Hematopoietic multipotent progenitor cell treated with erythropoietin and hydrocortisone succinate and interleukin-3 and kit ligand, for 8 days (in vitro differentiated cells): ENCODE measurements at regions not wholly inside any gene's neighbourhood (a gene's known extent, or its start where the extent isn't known, plus 50 kb on each side); places are given as distances from the start of the nearest gene placed in this dataset.
"Not testable (repeated sequence)": the region's sequence is repeated elsewhere in the genome, so short reads cannot be mapped to it uniquely, and the experiment has no call there.

ENCODE experiments used
- DNase-seq: peaks from one replicate; pipeline ENCODE4 v3.0.0-alpha.2; 2015

DNA sequence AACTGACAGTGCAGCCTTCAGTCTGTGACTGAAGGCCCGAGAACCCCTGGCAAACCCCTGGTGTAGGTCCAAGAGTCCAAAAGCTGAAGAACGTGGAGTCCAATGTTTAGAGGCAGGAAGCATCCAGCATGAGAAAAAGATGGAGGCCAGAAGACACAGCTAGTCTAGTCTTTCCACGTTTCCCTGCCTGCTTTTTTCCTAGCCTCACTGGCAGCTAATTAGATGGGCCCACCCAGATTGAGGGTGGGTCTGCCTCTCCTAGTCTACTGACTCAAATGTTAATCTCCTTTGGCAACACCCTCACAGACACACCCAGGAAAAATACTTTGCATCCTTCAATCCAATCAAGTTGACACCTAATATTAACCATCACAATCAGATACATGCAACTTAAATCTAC, 87.8 kb downstream of the TENT5D start:
- not testable (repeated sequence) for DNase-seq

DNA sequence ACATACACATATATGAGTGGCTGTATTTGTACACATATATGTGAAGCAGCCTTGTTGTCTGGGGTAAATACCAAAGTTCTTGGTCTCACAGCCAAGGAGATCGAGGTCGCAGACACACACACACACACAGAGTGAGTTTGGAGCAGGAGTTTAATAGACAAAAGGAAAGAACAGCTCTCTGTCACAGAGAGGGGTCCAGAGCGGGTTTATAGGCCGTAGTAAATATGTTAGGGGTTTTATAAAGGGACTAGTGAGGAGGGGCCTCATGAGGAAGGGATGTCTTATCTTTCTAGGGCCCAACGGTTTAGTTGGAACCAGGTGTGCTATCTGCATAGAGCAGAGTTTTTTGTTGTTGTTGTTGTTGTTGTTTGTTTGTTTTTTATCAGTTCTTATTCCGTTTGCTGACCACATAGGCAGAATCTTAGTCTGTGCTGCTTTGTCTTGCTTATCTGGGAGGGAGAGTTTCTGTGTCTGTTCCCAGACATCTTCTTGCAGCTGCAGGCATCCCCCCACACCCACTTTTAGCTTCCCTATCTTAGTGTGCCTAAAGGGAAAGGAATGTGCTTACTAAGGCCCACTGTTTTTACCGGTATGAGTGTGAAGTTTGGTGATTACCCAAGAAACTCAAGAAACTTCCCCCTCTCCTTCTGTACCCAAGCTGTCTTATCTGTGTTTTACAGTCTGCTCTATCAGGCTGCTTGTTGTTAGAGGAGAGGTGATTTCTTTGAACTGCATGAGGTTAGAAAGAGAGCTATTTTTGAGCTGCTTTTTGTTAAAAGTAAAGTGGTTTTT, 91.9 kb downstream of the TENT5D start:
- DNase-seq: peak; percentile 93

DNA sequence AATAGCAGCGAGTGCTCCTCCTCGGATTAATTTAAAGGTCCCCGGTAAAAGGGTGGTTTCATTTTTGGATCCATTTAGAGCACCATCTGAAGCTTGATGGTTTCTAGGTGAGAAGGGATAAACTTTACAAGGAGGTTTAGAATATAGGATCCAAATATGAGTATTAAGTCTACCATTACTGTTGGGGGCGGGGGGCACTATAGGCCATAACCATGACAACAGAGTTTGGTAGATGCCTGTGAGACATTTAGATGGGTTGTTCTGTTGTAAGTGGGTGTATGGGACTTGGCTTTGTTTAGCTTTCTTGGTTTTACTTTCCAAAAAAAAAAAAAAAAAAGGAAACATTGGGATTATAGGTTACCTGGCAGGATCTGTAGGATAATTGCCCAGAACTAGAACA, 92.7 kb downstream of the TENT5D start:
- DNase-seq: no peak

DNA sequence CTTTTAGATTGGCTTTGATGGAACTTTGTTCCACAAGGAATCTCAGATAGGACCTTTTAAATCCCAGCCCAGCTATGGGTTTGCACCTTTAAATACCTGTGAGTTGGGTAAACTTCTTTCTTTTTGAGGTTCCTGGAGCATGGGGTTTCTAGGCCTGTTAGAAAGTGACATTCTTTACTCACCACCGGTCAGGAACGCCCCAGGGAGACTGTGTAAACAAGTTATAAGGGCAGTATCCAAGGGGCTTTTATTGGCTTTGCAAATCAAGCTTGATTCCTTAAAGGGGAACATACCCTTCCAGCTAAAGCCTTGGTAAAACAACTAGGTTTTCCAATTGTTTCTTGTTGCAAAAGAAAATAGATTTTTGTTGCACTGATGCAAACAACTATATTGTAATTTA, 93.4 kb downstream of the TENT5D start:
- peak; percentile 20 for DNase-seq

DNA sequence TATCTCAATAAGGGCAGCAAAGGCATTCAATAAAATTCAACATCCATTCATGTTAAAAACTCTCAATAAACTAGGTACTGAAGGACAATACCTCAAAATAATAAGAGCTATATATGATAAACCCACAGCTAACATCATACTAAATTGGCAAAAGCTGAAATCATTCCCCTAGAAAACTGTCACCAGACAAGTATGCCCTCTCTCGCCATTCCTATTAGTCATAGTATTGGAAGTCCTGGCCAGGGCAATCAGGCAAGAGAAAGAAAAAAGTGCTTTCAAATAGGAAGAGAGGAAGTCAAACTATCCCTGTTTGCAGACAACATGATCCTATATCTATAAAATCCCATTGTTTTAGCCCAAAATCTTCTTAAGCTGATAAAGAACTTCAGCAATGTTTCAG, 116.8 kb downstream of the TENT5D start:
- DNase-seq: no peak

DNA sequence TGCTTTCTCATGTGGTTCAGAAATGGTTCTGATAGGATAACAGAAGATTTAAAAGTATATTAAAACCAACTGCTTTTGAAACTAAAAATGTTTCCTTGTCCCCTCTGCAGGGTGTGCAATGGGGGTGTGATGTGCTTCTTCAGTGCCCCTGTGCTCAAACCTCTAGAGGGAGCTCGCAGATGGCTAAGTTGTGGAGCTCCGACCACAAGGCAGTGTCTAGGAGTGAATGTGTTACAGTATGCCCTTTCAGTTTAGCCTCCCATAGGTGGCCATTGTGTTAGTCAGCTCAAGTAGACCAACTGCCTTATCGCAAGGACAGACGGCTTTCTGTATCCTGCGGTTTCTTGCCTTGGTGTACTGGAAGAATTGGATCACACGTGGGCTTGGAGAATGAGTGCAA, 130.5 kb downstream of the TENT5D start:
- peak; percentile 3 for DNase-seq

DNA sequence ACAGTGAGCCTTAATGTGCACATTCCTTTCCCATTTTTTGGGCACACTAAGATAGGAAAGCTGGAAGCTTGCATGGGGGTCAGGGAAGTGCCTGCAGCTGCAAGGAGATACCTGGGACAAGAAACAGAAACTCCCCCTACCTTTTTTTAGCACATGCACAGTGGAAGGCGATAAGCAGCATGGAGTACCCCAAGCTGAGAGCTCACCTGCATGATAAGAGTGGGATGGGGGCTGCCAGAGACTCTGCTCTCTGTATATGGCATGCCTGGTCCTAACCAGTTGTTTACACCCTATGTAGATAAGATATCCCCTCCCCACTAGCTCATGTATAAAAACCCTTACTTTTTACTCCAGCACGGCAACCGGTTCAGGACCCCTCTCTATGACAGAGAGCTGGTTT, 135.9 kb downstream of the TENT5D start:
- no peak for DNase-seq

DNA sequence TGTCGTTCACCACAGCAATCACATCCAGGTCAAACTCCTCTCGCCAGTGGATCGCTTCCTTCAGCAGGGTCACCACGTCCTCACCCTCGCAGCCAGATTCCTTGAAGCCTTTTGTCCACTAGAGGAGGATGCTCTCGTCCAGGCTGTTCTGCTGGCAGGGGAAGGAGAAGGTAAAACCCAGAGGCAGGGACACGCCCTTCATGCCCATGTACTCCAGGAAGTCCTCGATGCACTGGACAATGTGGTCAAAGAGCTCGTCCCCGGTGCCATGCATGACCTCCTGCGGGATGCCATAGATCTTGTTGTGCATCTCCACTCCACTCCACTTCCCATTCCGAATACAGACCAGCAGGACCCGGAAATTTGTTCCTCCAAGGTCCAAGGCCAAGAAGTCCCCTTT, 152.4 kb downstream of the TENT5D start:
- no peak for DNase-seq

DNA sequence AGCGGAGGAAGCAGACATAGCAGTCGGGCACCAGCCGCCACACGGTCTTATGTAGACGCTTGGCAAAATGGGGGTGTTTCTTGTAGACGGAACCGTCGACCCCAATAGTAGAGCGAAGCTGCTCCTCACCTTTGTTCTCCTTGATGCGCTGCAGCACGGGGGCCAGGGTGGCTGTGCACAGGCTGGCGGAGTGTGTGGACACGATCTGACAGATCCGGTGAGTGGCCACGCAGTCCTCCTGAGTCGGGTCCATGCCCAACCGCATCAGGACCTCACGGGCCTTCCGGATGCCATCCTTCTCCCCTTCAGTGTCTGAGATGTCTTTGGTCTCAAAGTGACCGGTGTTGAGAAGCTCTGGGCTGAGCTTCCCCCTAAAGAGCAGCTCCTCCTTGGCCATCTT, 153.0 kb downstream of the TENT5D start:
- DNase-seq: no peak

DNA sequence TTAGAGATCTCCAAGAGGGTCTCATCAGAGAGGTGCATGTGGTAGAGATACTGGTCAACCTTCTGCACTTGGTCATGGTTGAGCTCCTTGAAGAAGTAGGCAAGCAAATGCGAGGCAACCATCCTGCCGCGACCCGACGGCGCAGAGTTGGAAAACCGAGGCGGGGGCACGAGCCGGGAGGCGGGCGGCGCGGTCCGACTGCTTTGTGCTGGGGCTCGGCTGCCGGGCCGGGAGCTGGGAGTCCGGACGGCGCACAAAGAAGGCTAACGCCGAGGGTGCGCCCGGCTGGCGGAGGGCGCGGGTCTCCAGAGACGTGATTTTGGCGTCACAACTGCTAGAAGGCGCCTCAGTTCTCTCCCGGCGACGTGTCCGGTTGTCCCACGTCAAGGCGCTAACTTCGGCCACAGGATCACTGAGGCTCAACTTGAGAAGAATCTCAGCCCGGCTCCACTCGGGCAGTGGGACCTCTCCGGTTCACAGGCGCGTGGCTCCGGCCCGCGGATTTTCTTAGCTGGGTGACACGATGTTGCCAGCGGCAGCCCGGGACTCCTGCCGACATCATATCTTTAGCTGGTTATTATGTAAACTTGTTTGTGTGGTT, 154.3 kb downstream of the TENT5D start:
- DNase-seq: not testable (repeated sequence)

DNA sequence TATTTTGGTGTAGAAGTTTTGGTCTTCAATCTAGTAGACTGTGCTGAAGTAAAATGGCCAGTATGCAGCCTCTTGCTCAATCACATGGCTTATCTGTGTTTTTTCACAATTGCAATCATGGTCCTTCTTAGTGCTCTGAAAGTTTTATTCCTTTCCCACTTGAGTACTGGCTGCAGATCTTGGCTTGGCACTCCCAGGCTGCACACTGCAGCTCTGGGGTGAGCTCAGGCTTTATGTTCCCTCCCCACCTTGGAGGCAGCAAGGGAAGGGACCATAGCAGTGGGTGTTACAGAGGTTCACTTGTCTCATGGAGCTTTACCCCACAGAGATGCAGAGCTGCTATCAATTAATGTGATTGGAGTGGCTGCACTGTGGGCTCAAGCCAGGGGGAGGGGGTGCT, 156.0 kb downstream of the TENT5D start:
- no peak for DNase-seq

DNA sequence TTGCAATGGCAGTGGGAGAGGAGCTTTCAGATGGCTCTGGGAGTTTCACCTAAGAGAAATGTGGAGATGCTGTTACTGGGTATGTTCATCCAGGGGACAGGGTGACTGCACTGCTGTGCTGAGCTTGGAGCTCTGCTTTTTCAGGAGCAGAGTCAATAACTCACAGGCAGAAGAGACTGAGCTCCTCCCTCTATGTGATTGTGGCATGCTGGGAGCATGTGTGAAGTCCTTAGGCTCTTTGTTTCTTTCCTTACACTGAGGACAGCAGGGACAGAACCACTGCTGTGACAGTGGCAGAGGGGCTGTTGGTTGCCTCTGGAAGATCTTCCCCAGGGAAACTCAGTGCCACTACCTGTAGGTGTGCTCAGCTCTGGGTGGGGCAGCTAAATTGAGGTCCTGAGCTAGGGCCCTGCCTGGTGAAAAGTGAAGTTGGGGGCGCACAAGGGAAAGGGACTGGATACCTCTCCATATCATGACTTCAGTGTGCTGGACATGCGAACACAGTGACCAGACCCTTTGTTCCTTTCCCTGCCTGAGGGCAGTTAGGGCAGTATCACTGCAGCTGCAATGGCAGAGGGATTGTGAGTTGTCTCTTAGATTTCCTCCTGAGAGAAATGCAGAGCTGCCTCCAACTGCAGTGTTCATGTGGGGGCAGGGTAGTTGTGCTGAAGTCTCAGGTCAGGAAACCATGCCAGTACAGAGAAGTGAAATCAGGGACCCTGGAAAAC, 156.7 kb downstream of the TENT5D start:
- no peak for DNase-seq

DNA sequence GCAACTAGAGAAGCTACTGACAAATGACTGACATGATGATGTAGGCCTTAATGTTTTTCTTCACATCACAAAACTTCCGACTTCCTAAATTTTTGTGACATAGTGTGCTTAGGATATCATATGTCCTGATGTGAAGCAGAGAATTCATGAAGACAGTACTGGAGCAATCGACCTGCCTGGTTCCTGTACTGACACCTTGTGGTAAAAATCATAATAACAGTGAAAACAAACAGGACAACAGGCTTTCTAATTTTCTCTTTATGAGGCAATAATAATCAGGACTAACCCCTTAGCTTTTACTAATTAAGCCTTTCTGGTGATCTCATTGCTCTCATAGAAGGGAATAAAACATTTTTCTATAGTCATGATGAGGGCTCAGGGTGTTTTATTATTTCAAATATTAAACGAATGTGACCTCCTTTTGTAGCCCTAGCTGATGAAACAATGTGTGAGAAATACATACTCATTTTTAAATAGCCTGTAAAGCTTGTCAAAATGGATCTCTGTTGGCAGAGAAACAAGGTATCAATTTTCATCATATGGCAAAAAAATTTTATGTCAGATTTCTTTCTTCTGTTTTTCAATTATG, 158.4 kb downstream of the TENT5D start:
- DNase-seq: peak; percentile 56

DNA sequence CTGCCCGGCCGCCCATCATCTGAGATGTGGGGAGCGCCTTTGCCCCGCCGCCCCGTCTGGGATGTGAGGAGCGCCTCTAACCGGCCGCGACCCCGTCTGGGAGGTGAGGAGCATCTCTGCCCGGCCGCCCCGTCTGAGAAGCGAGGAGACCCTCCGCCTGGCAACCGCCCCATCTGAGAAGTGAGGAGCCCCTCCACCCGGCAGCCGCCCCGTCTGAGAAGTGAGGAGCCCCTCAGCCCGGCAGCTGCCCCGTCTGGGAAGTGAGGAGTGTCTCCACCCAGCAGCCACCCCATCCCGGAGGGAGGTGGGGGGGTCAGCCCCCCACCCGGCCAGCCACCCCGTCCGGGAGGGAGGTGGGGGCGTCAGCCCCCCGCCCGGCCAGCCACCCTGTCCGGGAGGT, 170.7 kb downstream of the TENT5D start:
- not testable (repeated sequence) for DNase-seq

DNA sequence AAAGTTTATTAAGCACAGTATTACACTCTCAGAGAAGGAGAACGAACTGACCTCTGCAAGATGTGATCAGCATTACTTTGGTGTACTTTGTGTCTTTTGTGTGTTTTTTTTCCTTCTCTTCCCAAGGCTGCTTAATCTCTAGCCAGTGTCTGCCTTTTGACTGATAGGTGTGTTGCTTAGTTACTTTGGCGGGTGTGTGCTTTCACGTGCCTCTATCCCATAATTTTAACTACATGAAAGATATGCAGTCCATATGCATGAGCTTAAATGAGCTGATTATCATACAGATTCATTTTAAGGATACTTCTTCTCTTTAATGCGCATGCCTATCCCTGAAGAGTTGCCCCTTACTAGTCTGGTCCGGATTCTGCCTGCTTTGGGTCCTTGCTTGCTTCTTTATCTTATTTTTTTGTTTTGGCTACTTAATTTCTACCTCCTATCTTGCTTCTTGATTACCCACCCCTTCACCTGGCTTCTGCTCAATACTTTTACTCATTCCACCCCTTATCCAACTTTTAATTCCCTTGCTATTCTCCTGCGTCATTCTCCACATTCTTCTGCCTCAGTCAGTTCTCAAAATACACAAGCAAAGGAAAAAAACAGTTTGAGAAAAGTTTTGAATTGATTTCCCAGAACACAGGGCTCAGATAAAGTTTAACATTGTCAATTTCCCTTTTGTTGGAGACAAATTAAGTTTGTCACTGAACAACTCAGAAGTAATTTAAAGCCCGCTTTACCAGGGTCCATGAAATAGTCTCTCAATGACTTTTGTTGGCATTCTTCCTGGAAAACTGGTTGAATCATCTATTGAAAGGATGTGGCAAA, 182.0 kb downstream of the TENT5D start:
- peak; percentile 42 for DNase-seq
